ENCODE measurements at regions not wholly inside any gene's neighbourhood (a gene's known extent, or its start where the extent isn't known, plus 50 kb on each side); places are given as distances from the start of the nearest gene placed in this dataset.
"Not testable (repeated sequence)": the region's sequence is repeated elsewhere in the genome, so short reads cannot be mapped to it uniquely, and the experiment has no call there.

DNA sequence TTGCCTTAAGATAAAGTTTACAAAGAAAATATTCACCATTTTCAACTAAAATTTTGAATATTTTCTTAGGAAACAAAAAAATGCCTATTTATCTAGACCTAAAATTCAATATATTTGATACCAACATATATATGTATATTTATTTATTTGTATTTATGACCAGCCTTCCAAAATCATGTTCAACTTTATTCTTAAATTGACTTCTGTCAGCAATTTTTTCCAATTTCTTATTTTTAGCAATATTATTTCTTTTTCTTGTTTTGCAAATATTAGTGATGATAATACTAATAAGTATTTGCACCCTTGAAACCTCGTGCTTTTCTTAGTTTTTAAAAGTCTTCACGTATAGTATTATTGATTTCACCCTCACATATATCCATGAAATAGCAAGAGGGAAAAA, 68.2 kb upstream of the PHLPP1 start:
- Histone ChIP-seq H3K4me1 (ENCODE audit: insufficient read depth, low read length) (no peaks in the 10 kb centered on the region), H3K9me3 (ENCODE audit: insufficient read depth, low read length, severe bottlenecking) (no peaks in the 10 kb centered on the region), H2AFZ (ENCODE audit: low read depth, low read length) (no peak overlapping the region), H3K9ac (ENCODE audit: low read depth, low read length) (no peak overlapping the region), H3K36me3 (ENCODE audit: insufficient read depth, low read length) (no peaks in the 10 kb centered on the region), H4K20me1 (ENCODE audit: insufficient read depth, low read length) (no peaks in the 10 kb centered on the region), H3K4me3 (ENCODE audit: low read depth in 1 of 2, low read length in 2 of 2) (no peak overlapping the region), H3K27ac (ENCODE audit: low read length) (no peak overlapping the region), H3K4me2 (ENCODE audit: insufficient read depth, low read length) (no peak overlapping the region), H3K79me2 (ENCODE audit: insufficient read depth, low read length) (no peaks in the 10 kb centered on the region), H3K27me3 (ENCODE audit: insufficient read depth, low read length, poor library complexity) (peaks cover 4% of the 10 kb centered on the region)
- no peak for DNase-seq
- TF ChIP-seq, protein P1, sequence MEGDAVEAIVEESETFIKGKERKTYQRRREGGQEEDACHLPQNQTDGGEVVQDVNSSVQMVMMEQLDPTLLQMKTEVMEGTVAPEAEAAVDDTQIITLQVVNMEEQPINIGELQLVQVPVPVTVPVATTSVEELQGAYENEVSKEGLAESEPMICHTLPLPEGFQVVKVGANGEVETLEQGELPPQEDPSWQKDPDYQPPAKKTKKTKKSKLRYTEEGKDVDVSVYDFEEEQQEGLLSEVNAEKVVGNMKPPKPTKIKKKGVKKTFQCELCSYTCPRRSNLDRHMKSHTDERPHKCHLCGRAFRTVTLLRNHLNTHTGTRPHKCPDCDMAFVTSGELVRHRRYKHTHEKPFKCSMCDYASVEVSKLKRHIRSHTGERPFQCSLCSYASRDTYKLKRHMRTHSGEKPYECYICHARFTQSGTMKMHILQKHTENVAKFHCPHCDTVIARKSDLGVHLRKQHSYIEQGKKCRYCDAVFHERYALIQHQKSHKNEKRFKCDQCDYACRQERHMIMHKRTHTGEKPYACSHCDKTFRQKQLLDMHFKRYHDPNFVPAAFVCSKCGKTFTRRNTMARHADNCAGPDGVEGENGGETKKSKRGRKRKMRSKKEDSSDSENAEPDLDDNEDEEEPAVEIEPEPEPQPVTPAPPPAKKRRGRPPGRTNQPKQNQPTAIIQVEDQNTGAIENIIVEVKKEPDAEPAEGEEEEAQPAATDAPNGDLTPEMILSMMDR (IDR thresholded peaks at IDR 0.05; ENCODE audit: borderline replicate concordance, extremely low read depth, low read length, poor library complexity, severe bottlenecking), result no peak
- TF ChIP-seq EZH2 (IDR thresholded peaks at IDR 0.05; ENCODE audit: borderline replicate concordance, low read depth, low read length, severe bottlenecking), result no peak
- no peak for ATAC-seq (ENCODE audit: insufficient read depth, low read depth)

DNA sequence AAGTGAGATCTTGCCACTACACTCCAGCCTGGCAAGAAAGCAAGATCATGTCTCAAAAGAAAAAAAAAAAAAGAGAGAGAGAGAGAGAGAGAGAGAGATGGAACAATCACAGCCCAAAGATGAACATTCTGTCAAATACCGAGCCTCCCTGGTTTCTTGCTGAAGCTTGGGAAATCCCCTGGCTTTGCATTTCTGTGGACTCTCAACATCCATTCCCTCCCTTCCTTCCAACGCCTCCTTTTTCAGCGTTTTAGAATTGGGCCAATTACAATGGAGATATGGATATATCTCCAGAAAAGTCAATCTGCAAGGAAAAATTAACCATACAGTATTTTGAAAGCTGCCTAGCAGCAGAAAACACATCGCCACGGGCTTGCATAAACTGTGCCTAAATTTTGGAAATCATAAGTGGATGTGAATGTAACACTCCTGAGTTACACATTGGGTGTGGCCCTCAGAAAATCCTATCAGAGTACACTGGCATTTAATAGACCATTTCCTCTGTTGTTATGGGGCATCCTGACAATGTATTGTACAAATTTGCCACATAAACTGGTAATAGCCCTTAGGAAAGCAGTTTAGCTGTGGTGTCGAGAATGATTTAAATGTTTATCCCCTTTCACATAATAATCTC, 67.2 kb upstream of the PHLPP1 start:
- no peak for TF ChIP-seq EZH2 (IDR thresholded peaks at IDR 0.05; ENCODE audit: borderline replicate concordance, low read depth, low read length, severe bottlenecking)
- TF ChIP-seq, protein P1 (IDR thresholded peaks at IDR 0.05; ENCODE audit: borderline replicate concordance, extremely low read depth, low read length, poor library complexity, severe bottlenecking), result no peak
- DNase-seq, result no peak
- Histone ChIP-seq H3K4me2 (ENCODE audit: insufficient read depth, low read length) (no peak overlapping the region), H3K9ac (ENCODE audit: low read depth, low read length) (no peak overlapping the region), H3K4me1 (ENCODE audit: insufficient read depth, low read length) (no peaks in the 10 kb centered on the region), H4K20me1 (ENCODE audit: insufficient read depth, low read length) (no peaks in the 10 kb centered on the region), H3K27ac (ENCODE audit: low read length) (no peak overlapping the region), H3K79me2 (ENCODE audit: insufficient read depth, low read length) (no peaks in the 10 kb centered on the region), H3K27me3 (ENCODE audit: insufficient read depth, low read length, poor library complexity) (peaks cover 4% of the 10 kb centered on the region), H2AFZ (ENCODE audit: low read depth, low read length) (no peak overlapping the region), H3K36me3 (ENCODE audit: insufficient read depth, low read length) (no peaks in the 10 kb centered on the region), H3K9me3 (ENCODE audit: insufficient read depth, low read length, severe bottlenecking) (no peaks in the 10 kb centered on the region), H3K4me3 (ENCODE audit: low read depth in 1 of 2, low read length in 2 of 2) (no peak overlapping the region)
- ATAC-seq (ENCODE audit: insufficient read depth, low read depth), result no peak

DNA sequence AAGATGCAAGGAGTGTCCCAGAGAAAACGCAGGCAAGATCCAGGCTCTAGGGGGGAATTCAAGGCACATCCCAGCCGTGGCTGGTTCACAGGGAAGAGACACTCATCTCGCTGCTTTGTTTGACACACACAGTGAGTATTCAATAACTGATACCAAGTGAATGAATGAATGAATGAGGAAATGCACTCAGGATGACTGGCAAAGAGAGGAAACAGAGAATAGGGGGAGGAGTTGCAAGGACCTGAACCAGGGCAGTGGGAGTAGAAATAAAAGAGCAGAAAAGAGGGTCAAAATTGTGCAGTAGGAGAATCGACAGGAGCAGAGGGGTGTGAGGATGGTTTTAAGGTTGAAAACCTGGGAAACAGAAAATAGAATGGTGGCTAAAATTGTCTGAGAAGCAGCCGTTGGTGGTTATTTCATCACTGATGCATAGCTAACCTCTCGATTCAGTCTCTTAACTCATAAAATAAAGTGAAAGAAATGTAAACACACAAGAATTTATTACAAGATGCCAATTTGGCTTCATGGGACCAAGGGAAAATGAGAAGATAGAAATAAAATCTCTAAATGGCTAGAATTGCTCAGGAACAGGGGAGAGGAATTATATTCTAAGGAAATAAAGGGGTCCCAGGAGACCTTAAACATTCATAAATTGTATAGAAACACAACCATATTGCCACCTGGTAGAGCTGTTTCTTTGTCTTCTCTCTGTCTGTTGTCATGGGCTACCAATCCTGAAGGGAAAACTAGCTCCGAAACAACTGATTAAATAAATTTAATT, 63.9 kb upstream of the PHLPP1 start:
- Histone ChIP-seq H3K4me1 (ENCODE audit: insufficient read depth, low read length) (no peaks in the 10 kb centered on the region), H4K20me1 (ENCODE audit: insufficient read depth, low read length) (no peaks in the 10 kb centered on the region), H3K27me3 (ENCODE audit: insufficient read depth, low read length, poor library complexity) (peaks cover 9% of the 10 kb centered on the region), H3K9me3 (ENCODE audit: insufficient read depth, low read length, severe bottlenecking) (no peaks in the 10 kb centered on the region), H3K4me3 (ENCODE audit: low read depth in 1 of 2, low read length in 2 of 2) (no peak overlapping the region), H3K79me2 (ENCODE audit: insufficient read depth, low read length) (no peaks in the 10 kb centered on the region), H3K9ac (ENCODE audit: low read depth, low read length) (no peak overlapping the region), H3K4me2 (ENCODE audit: insufficient read depth, low read length) (no peak overlapping the region), H3K27ac (ENCODE audit: low read length) (no peak overlapping the region), H2AFZ (ENCODE audit: low read depth, low read length) (no peak overlapping the region), H3K36me3 (ENCODE audit: insufficient read depth, low read length) (no peaks in the 10 kb centered on the region)
- DNase-seq (no peak), ATAC-seq (ENCODE audit: insufficient read depth, low read depth) (no peak)
- TF ChIP-seq, protein P1 (IDR thresholded peaks at IDR 0.05; ENCODE audit: borderline replicate concordance, extremely low read depth, low read length, poor library complexity, severe bottlenecking), result no peak
- TF ChIP-seq EZH2 (IDR thresholded peaks at IDR 0.05; ENCODE audit: borderline replicate concordance, low read depth, low read length, severe bottlenecking), result no peak

DNA sequence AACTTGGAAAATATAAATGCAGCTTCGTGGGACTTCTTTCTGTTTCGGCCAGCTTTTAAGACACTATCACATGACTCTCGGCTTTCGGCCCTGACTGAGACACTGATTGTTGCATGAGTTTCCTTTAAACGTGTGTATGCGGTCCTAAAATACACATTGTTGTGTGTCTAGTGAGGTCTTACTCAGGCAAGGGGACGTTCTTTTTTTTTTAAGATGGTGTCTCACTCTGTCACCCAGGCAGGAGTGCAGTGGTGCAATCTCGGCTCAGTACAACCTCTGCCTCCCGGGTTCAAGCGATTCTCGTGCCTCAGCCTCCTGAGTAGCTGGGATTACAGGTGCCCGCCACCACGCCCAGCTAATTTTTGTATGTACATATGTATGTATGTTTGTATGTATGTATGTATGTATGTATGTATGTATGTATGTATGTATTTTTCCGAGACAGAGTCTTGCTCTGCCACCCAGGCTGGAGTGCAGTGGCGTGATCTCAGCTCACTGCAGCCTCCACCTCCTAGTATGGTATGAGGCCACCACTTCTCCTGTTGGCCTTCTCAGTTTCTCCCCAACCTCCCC, 63.2 kb upstream of the PHLPP1 start:
- not testable (repeated sequence) for H3K4me3 ChIP-seq (ENCODE audit: low read depth in 1 of 2, low read length in 2 of 2); H3K9me3 ChIP-seq (ENCODE audit: insufficient read depth, low read length, severe bottlenecking); H4K20me1 ChIP-seq (ENCODE audit: insufficient read depth, low read length); H3K4me1 ChIP-seq (ENCODE audit: insufficient read depth, low read length); H3K36me3 ChIP-seq (ENCODE audit: insufficient read depth, low read length); H3K27ac ChIP-seq (ENCODE audit: low read length); H3K9ac ChIP-seq (ENCODE audit: low read depth, low read length); H3K27me3 ChIP-seq (ENCODE audit: insufficient read depth, low read length, poor library complexity); H2AFZ ChIP-seq (ENCODE audit: low read depth, low read length); DNase-seq; H3K4me2 ChIP-seq (ENCODE audit: insufficient read depth, low read length); ATAC-seq (ENCODE audit: insufficient read depth, low read depth); H3K79me2 ChIP-seq (ENCODE audit: insufficient read depth, low read length)
